LoVo (cell line): ENCODE measurements at regions not wholly inside any gene's neighbourhood (a gene's known extent, or its start where the extent isn't known, plus 50 kb on each side); places are given as distances from the start of the nearest gene placed in this dataset.
A peak's percentile ranks its signal among the peaks of the same experiment; 100 is the strongest.
"Not testable (repeated sequence)": the region's sequence is repeated elsewhere in the genome, so short reads cannot be mapped to it uniquely, and the experiment has no call there.

Source experiments
- DNase-seq: peaks from one replicate; pipeline ENCODE4 v3.0.0-alpha.2; 2016; ENCODE audit warnings: low spot score

DNA sequence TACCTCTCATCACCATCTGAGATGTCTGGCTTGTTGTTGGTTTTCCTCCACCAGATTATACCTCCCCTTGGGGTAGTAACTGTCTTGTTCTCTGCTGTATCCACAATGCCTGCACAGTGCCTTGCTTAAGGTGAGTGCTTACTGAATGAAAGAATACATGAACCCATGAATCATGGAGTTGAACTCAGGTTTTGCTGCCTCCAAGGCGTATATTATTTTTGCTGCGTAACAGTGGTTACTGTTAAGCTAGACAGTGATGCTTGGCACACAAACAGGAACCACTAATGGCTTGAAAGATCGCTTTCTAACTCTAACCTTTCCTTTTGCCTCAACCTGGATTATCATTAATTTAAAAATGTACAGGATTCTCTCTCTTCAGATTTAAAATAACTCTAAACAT lies 695.8 kb downstream of the TOX3 start:
- DNase-seq = no peak

DNA sequence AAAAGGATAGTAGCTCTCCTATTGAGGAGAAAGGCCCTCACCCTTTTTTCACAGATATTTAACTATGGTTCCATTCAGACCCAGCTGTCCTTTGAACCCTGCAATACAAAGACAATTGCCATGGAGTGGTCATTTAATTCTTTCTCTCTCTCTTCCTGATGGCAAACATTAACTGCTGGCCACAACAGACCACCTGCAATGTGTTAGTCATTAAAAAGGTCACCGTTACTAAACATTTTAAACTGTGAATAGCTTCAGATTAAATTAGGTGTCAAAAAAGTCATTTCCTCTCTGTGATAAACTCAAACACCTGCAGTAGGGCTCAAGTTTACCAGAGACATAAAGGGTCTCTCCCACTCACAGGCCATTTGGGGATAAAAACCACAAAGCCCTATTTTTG lies 697.2 kb downstream of the TOX3 start:
- DNase-seq = no peak

DNA sequence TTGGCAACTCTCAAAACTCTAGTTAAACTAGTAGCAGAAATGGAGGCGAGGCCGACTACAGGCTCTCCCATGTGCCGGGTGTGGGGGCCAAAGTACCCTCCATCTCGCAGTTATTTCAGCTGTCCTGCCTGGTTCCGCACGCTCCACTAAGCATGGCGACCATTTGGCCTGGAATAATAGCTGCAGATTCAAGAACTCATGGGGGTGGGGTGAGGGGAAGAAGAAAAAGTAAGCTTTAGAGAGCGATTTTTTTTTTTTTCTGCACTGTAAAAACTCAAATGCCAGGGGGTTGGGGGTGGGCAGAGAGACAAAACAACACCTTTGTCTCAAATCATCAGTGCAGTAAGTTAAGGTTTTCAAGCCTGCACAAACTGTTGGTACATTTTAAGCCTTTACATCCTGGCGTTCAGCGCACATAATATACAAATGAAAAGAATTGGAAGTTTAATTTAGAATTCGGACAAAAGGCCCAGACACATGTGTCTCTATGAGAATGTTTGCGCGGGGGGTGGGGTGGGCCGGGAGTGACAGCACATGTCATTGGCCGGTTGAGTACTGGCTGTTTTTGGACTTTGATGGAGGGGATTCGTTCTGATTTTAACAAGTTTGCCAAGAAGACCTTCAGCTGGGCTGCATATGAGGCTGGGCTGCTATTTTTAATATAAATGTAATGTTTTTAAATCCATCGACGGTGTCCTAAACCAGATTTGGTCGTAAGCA lies 694.7 kb upstream of the SALL1 start:
- DNase-seq = no peak

DNA sequence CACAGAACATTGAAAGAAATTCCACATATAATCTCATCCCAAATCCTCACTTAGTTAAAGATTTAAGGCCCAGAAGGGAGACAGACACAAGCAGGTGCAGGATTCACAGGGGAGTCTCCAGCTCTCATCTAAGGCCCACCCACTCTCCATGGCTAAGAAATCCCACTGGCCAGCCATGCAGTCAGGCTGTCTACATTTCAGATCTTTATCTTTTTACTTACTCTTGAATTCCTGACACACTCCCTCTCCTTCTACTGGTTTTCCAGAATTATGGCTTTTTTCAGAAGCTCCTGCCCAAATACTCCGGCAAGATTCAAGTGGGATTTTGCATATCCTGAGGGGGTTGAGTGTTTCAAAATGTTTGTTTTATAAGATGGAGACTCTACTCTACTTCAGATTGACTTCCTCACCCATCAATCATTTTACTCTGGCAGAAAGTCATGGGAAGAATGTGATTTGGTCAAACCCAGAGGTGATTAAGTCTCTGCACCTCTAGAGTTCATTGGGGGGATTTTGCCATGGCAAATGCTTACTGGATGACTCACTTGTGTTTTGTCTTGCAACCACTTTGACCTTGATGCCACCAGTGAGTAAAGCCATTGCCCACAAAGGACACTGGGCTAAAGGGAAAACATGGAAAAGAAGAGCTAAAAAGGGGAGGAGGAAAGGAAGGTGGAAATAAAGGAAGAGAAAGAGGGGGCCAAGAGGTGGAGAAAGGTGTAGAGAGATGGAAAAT lies 688.8 kb upstream of the SALL1 start:
- peak; percentile 37 for DNase-seq

DNA sequence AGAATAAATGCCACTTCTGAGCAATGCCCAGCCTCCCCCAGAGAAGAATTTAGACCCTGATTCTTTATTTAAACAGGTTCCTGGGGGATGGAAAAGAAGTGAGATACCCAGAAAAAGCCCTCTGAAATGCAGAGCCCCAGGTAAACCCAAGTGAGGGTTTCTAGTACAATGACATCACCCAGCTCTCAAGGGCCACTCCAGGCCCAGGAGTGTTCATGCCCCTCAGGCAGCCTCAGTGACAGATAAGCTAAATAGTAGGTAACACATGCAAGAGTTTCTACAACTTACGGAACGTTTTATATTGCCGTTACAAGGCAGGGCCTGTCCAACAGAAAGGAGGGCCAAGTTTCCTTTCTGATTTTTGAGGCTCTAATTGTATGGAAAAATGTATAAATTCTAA lies 683.7 kb upstream of the SALL1 start:
- no peak for DNase-seq

DNA sequence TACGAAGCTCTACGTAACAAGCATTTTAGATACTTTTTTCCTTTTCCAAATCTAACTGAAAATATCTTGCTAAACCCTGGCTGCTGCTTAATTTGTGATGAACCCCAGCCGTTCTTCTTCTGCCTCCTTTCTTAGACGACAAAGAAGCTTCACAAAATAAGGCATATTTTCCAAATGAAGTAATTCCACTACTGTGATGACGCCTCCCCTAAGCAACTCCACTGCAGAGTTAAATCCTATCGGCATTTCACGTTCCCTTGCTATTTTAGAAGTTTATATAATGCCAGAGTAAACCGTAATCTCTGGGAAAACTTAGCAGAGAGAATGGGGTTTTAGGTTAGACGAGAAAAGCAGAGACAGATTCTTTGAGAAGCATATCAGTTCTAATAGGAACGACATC lies 683.1 kb upstream of the SALL1 start:
- no peak for DNase-seq

DNA sequence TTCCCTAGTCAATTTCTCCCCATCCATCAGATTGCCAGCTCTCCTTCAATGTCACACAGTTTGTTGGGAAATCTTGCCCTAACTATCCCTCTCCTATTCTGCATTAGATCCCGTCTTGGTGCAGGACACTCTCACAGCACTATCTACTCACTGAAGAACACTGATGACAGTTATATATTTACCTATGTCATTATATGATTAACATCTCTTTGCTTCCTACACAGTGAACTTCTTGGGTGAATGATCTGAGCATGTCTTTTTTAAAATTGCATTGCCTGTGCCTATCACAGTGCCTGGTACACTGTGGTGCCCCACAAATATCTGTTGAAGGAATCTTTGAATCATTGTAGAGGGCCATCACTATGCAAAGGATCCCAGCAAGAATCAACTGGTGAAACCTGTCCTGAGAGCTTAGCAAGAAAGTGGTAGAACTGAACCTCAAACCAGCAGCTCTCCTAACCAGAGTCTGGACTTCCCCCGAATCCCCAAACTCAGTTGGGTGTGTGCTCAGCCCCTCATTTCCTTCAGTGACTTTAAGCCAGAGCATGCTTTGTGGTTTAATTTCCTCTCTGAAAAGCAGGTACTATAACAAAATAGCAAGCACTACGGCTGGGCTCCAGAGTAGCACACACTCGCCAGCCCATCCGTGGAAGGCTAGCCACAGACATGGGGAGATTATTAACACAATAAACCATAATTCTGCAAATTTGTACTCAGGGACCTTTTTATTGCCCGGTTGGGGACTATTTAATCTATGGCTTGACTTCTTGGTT lies 680.7 kb upstream of the SALL1 start:
- DNase-seq = no peak

DNA sequence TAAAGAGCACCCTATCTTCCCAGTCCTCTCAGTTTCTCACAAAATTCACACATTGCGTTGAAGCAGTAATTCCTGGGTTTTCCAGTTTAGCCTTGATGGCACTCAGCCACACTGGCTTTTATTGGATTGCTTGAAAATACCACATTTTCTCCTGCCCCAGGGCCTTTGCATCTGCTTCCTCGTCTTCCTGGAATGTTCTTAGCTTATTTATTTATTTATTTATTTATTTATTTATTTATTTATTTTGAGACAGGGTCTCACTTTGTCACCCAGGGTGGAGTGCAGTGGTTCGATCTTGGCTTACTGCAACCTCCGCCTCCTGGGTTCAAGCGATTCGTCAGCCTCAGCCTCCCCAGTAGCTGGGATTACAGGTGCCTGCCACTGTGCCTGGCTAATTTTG lies 680.0 kb upstream of the SALL1 start:
- DNase-seq = not testable (repeated sequence)

DNA sequence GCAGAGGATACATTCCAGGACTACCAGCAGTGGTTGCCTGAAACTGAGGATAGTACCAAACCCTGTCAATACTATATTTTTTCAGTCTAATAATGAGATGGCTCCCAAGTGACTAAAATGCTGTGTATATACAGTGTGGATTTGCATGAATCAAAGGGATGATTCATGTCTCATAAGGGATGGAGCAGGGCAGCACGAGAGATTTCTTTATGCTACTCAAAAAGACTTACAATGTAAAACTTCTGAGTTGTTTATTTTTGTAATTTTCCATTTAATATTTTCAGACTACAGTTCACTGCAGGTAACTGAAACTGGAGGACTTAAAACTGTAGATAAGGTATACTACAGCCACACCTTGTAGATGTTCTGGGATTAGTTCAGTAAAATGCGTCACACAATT lies 674.7 kb upstream of the SALL1 start:
- DNase-seq = no peak

DNA sequence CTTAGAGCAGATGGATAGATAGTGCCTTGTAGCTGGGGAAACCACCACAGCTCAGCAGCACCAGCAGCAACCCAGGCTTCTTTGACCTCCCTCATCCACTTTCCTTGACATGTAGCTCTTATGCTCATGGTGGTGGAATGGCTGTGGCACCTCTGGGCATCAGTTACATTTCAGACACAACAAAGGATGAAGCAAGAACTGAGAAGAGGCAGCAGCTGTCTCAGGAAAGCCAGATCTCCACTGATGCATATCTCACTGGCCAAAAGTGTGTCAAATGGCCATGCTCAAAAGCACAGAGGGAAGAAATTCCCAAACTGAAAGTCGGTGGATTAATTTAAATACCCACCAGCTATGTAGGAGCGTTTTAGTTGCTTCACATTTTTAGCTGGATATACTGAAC lies 671.4 kb upstream of the SALL1 start:
- no peak for DNase-seq

DNA sequence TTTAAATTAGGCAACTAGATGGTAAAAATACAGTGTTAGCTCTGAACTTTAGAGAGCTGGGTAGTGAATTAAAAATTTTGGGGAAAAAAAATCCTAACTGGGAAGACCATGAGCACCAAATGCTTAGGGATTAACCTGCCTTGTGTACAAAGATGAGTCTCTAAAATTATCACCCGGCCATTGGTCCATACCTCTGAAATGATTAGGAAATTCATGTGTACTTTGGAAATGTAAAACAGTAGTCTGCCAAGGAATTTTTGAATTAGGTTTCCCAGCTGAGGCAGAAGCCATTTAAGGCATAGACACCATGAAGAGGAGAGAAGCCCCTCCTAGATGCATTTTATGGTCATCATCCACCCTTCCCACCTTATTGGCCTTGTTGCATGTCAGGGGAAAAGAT lies 670.5 kb upstream of the SALL1 start:
- DNase-seq = no peak

DNA sequence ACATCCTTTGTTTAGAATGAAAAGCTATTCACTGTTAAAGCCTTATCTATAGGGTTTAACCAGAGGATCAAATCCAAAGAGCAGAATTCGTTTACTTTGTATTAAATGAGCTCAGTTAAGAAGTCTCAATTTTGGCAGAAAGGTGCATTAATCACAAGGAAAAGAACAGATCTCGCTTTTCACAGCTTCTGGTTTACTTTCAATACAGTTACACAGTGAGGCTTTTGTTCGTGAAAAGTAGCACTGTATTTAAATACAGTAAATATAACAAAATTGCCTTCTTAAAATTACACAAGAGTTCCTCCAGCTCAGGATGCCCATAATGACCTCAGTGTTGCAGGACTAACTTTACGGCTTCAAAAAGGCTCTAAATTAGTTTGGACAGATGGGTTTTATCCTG lies 669.1 kb upstream of the SALL1 start:
- no peak for DNase-seq

DNA sequence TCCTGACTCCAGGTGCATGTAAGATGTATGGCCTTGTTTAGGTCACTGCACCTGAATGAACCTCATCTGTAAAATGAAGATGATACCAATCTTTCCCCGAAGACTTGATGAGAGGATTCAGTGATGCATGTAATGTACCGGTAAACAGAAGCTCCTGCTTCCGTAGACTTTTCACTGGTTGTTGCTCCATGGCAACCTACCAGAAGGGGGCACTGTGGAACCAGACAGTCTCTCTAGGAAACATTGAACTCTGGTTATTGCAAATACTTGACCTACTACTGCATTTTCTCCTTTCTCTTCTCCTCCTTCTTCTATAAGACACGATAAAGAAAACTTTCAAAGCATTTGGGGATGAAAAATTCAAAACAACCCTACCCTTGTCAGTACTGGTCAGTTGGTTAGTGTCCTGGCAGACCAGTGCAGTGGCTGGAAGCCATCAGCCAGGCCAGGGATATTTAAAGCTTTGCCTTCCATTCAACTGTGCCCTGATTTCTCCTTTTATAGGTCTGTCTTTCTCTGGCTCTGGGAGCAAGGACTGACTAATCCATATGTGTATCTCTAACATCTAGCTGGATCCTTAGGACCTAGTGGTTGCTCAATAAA lies 667.4 kb upstream of the SALL1 start:
- peak; percentile 9 for DNase-seq

DNA sequence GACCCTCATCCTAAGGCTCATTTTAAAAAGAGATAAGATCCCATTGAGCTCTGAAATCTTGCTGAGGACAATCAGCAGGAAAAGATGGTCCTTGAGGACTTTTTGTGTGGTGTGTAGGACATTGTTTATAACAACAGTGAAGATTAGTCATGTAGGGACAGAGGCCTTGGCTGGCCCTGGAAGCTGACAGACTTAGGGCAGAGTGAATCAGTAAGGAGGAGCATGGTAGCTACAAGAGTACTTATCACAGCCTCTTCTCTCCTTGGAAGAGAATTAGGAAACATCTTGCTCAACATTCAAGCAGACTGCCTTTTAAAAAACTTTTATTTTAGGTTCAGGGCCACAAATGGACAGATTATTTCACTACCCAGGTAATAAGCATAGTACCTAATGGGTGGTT lies 665.9 kb upstream of the SALL1 start:
- no peak for DNase-seq

DNA sequence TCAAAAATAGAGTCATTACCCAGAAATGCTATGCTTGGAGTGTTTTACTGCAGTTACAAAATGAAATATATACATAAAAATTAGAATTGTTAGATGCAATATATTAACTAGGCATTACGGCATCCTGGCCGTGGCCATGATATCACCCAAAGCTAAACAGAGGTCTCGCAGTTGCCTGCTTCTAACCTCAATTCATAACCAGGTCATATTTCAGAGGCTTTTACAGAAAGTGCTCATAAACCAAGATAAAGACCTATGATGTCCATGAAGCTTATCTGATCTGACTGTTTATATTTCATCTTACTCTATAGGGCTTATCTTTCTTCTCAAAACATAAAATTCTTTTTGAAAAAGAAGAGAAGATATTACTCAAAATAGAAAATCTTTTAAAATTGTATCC lies 664.5 kb upstream of the SALL1 start:
- DNase-seq = no peak

DNA sequence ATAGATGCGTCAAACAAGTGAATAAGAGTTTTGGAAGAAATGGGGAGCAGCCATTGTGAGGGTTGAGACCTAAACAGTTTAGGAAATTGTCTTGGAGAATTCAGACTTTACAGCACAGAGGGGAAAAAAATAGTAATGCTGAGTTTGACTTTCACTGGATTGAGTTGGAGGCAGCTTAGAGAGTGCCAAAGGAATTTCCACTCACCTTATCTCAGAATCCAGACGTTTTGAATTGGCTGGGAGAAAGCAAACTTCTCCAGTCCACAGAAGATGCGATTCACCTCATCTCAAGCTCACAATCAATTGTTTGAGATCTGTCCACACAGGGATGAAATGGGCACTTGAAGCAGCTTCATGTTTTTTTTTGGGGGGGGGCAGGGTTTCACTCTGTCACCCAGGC lies 663.5 kb upstream of the SALL1 start:
- no peak for DNase-seq

DNA sequence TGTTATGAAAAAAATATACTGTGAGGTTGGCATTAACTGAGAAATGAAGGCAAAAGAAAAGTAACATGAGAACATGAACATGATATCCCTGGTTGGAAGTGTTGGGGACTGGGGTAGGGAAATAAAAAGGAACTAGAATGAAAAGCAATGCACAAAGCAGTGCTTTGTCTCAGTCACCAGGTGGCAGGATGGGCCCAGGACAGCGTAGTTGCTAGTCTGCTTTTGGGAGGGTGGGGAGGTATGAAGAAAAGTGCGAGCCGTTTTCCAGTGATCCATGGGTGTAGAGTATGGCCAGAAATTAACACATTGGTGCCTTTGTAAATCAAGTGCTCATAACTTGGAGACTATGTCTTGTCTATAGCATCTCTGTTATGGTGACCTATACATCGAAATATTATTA lies 662.5 kb upstream of the SALL1 start:
- no peak for DNase-seq

DNA sequence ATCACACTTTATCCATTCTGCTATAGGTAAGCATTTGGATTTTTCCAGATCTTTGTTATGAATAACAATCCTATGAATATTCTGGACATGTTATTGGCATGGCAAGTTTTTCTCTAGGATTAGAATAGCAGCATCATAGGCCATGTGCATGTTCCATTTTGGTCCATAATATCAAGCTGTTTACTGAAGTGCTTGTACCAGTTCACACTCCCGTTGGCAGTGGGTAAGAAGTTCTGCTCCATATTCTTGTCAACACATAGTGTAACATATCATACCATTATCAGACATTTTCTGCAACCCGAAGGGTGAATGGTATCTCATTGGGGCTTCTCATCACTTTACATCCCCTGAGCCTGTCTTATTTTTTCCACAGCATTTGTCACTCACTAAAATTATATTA lies 661.9 kb upstream of the SALL1 start:
- no peak for DNase-seq

DNA sequence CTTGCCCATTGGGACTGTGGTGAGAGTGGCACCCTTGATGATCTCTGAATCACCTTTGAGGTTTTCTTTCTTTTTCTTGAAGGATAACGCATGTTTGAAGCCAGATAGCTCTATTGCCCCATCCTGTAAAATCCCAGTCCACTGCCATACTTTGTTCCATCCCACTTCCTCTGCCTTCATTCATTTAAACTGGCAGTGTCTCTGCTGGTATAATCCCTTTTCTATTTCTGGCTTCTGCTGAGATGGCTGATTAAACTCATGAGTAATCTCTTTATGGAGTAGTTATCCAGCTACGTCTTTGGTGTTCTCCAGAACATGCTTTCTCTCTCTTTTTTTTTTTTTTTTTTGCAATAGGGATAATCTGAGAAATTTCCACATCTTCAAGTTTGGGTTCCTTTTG lies 656.5 kb upstream of the SALL1 start:
- DNase-seq = no peak

DNA sequence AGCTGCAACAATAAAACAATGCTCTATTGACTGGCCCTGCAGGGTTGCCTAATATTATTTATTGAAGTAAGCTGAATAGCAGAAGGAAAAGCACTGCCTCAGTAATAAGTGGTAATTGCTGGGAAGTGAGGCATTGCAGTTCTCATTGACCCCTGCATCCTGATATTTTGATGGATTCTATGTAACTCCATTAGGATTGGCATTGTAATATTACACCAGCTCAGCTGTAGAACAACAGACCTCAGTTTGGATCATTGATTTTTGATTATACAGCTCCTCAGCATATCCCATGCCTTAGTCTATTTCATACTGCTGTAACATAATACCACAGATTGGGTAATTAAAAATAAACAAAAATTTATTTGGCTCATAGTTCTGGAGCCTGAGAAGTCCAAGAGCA lies 650.6 kb upstream of the SALL1 start:
- DNase-seq = no peak

DNA sequence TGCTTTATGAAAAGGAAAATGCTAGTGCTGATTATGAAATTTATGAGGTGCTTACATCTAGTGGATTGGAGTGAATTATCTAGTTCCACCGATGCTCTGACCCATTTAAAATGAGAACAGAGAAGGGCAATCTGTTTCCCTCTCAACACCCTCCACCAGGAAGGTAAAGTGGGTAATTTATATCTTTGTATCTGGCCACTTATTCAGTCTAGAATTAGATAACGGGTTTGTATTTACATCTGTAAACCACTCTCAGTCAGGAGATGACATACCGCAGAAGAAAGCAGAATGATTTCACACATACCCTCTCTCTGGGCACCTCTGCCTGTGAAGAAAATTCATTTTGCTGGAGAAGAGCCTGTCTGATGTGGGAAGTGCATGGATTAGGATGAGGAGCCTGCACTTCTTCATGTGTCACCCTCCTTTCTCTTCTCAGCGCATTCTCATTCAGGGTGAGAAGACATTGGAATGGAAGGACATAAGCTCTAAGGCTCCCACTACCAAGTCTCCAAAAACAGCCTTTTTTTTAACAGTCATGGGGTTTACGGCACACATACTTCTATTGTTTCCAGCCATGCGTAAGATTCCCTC lies 646.7 kb upstream of the SALL1 start:
- no peak for DNase-seq

DNA sequence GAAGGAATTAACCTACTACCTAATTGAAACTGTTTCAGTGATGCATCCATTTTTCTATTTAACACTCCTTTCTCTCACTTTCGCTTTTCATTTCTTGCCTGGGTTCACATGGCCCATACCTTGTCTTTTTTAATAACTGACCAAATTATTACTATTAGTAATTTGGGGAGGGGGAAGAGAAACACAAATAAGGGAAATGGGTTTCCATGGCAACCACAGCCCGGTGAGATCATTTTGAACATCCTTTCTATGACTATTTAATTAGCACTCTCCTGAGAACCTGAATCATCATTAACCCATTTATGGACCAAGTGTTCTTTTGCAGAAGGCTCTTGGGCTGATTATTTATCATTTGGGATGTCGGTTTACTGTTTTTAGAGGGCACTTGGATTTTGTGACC lies 628.2 kb upstream of the SALL1 start:
- DNase-seq = no peak
